Stimulated activated CD4-positive, alpha-beta T cell treated with anti-CD3 and anti-CD28 coated beads, Interleukin-1b, Interleukin-23, amount 100 ng/mL, for 24 hours (primary cell): ENCODE measurements at regions not wholly inside any gene's neighbourhood (a gene's known extent, or its start where the extent isn't known, plus 50 kb on each side); places are given as distances from the start of the nearest gene placed in this dataset.
"Not testable (repeated sequence)": the region's sequence is repeated elsewhere in the genome, so short reads cannot be mapped to it uniquely, and the experiment has no call there.

Source experiments
- DNase-seq, 4 experiments: peaks; one replicate each; pipeline ENCODE4 v3.0.0-alpha.2; 2020; ENCODE audit warnings: low read depth in 4 of 4, low spot score in 1 of 4

- DNase-seq: peak in 3 of 4 experiments; percentile 60 to 77 (median 67)
These were observed 568.3 kb downstream of the TMEM121 start for GRCh38 chr14:106094654-106095189.

- DNase-seq: no peak
These were observed 581.3 kb downstream of the TMEM121 start for GRCh38 chr14:106107703-106108102.

- DNase-seq: no peak
These were observed 583.0 kb downstream of the TMEM121 start for GRCh38 chr14:106109337-106109736.

- no peak for DNase-seq
These were observed 589.0 kb downstream of the TMEM121 start for GRCh38 chr14:106115401-106115800.

GRCh38 chr14:106116339-106116930 is 590.1 kb downstream of the TMEM121 start:
- not testable (repeated sequence) for DNase-seq

- no peak for DNase-seq
These were observed 593.7 kb downstream of the TMEM121 start for GRCh38 chr14:106120101-106120500.

GRCh38 chr14:106129274-106129673 is 602.9 kb downstream of the TMEM121 start:
- DNase-seq: no peak

- DNase-seq: not testable (repeated sequence)
These were observed 603.7 kb downstream of the TMEM121 start for GRCh38 chr14:106129904-106130661.

- DNase-seq: not testable (repeated sequence)
These were observed 606.7 kb downstream of the TMEM121 start for GRCh38 chr14:106133126-106133525.

- DNase-seq: no peak
These were observed 608.5 kb downstream of the TMEM121 start for GRCh38 chr14:106134886-106135285.

- DNase-seq: peak; percentile 15 to 33 (median 28)
These were observed 615.1 kb downstream of the TMEM121 start for GRCh38 chr14:106141242-106142220.

- not testable (repeated sequence) for DNase-seq
These were observed 619.3 kb downstream of the TMEM121 start for GRCh38 chr14:106145731-106146130.

GRCh38 chr14:106153362-106153955 is 627.1 kb downstream of the TMEM121 start:
- peak; percentile 69 to 86 (median 76) for DNase-seq

- no peak for DNase-seq
These were observed 636.9 kb downstream of the TMEM121 start for GRCh38 chr14:106163316-106163715.

GRCh38 chr14:106163812-106164211 is 637.4 kb downstream of the TMEM121 start:
- not testable (repeated sequence) for DNase-seq

GRCh38 chr14:106166232-106166631 is 639.8 kb downstream of the TMEM121 start:
- DNase-seq: no peak

- no peak for DNase-seq
These were observed 640.3 kb downstream of the TMEM121 start for GRCh38 chr14:106166650-106167204.

- peak; percentile 41 to 53 (median 46) for DNase-seq
These were observed 643.8 kb downstream of the TMEM121 start for GRCh38 chr14:106170163-106170658.

GRCh38 chr14:106174206-106174605 is 647.8 kb downstream of the TMEM121 start:
- DNase-seq: peak in 2 of 4 experiments; percentile 21 to 29
